ENCODE measurements at regions not wholly inside any gene's neighbourhood (a gene's known extent, or its start where the extent isn't known, plus 50 kb on each side); places are given as distances from the start of the nearest gene placed in this dataset.

GRCh38 chr3:3689601-3690375 is 109.4 kb upstream of the LRRN1 start:
- TF ChIP-seq ELF4 (IDR thresholded peaks at IDR 0.05): no peak
- TF ChIP-seq BHLHE40 (IDR thresholded peaks at IDR 0.05; ENCODE audit: borderline replicate concordance): no peak
- TF ChIP-seq CTBP1 (IDR thresholded peaks at IDR 0.05; ENCODE audit: borderline replicate concordance): no peak
- TF ChIP-seq PKNOX1 (IDR thresholded peaks at IDR 0.05): no peak
- TF ChIP-seq ARNT (IDR thresholded peaks at IDR 0.05): no peak
